Thyroid gland (tissue), 4 donors: ENCODE measurements at regions not wholly inside any gene's neighbourhood (a gene's known extent, or its start where the extent isn't known, plus 50 kb on each side); places are given as distances from the start of the nearest gene placed in this dataset.

Experiments
- CTCF ChIP-seq, 6 experiments: fragments of 200-600 bp in 3 of 6; fragments of 450-650 bp in 3 of 6; sonication (generic) in 3 of 6; IDR thresholded peaks; one replicate each; pipeline ENCODE4 v1.5.1; 2016 to 2019; ENCODE audit warnings: antibody characterized with exemption in 6 of 6, mild to moderate bottlenecking in 2 of 6, inconsistent platforms in 1 of 6, moderate library complexity in 1 of 6
- POLR2A ChIP-seq, 2 donors: fragments of 450-650 bp; IDR thresholded peaks; one replicate each; pipeline ENCODE4 v1.6.1; 2017; ENCODE audit warnings: antibody characterized with exemption in 2 of 2, mild to moderate bottlenecking in 2 of 2, moderate library complexity in 1 of 2

GRCh38 chr6:113077794-113078193 is 730.7 kb downstream of the RFPL4B start:
- TF ChIP-seq CTCF (IDR thresholded peaks at IDR 0.05) = no peak
- TF ChIP-seq POLR2A (IDR thresholded peaks at IDR 0.05) = no peak
